ENCODE measurements at regions not wholly inside any gene's neighbourhood (a gene's known extent, or its start where the extent isn't known, plus 50 kb on each side); places are given as distances from the start of the nearest gene placed in this dataset.

- DNase-seq = no peak
Measured at GRCh38 chr2:8407332-8407731, 274.5 kb upstream of the ID2 start.

- peak; percentile 51 for DNase-seq
Measured at GRCh38 chr2:8408560-8409460, 273.0 kb upstream of the ID2 start.

- DNase-seq = no peak
Measured at GRCh38 chr2:8409461-8410260, 272.2 kb upstream of the ID2 start.

- DNase-seq = no peak
Measured at GRCh38 chr2:8412082-8412481, 269.8 kb upstream of the ID2 start.

- DNase-seq = no peak
Measured at GRCh38 chr2:8412586-8412985, 269.3 kb upstream of the ID2 start.

GRCh38 chr2:8413589-8414135 lies 268.2 kb upstream of the ID2 start:
- DNase-seq = no peak

- DNase-seq = no peak
Measured at GRCh38 chr2:8414946-8415879, 266.6 kb upstream of the ID2 start.

- DNase-seq = no peak
Measured at GRCh38 chr2:8416001-8416571, 265.8 kb upstream of the ID2 start.

GRCh38 chr2:8416849-8417832 lies 264.7 kb upstream of the ID2 start:
- DNase-seq = no peak

- no peak for DNase-seq
Measured at GRCh38 chr2:8418721-8419120, 263.1 kb upstream of the ID2 start.

- no peak for DNase-seq
Measured at GRCh38 chr2:8421658-8422449, 260.0 kb upstream of the ID2 start.

- DNase-seq = no peak
Measured at GRCh38 chr2:8422450-8422800, 259.4 kb upstream of the ID2 start.

GRCh38 chr2:8424997-8425900 lies 256.6 kb upstream of the ID2 start:
- DNase-seq = peak; percentile 40

- no peak for DNase-seq
Measured at GRCh38 chr2:8426550-8426949, 255.3 kb upstream of the ID2 start.

- no peak for DNase-seq
Measured at GRCh38 chr2:8427211-8427610, 254.6 kb upstream of the ID2 start.

GRCh38 chr2:8430628-8431027 lies 251.2 kb upstream of the ID2 start:
- DNase-seq = no peak

- DNase-seq = no peak
Measured at GRCh38 chr2:8431446-8432125, 250.3 kb upstream of the ID2 start.

- DNase-seq = no peak
Measured at GRCh38 chr2:8432706-8433336, 249.0 kb upstream of the ID2 start.

All from CD4-positive, alpha-beta T cell treated with Interferon gamma for 1 hour (primary cell).